ENCODE measurements at regions not wholly inside any gene's neighbourhood (a gene's known extent, or its start where the extent isn't known, plus 50 kb on each side); places are given as distances from the start of the nearest gene placed in this dataset.

- H3K36me3 ChIP-seq (ENCODE audit: control insufficient read depth in 2 of 3, insufficient read depth in 3 of 3, low read length in 3 of 3) = no peaks in the 10 kb centered on the region
- H3K4me1 ChIP-seq (ENCODE audit: control insufficient read depth in 2 of 3, insufficient read depth in 2 of 3, low read depth in 1 of 3, low read length in 3 of 3) = no peaks in the 10 kb centered on the region
- no peaks in the 10 kb centered on the region for H3K9me3 ChIP-seq (ENCODE audit: control insufficient read depth in 2 of 3, insufficient read depth in 1 of 3, low read length in 3 of 3)
- TF ChIP-seq CTCF (IDR thresholded peaks at IDR 0.05; ENCODE audit: borderline replicate concordance, extremely low read depth, insufficient read depth) = no peak
- H3K27me3 ChIP-seq (ENCODE audit: control insufficient read depth, insufficient read depth, low read length) = no peaks in the 10 kb centered on the region
- H3K4me3 ChIP-seq (ENCODE audit: low read length in 3 of 3) = no peak overlapping the region
- DNase-seq (peak in 1 of 5 donors; percentile 75), FAIRE-seq (no peak)
- intact Hi-C loops (cut with DNase I) = no loop called here
- no peak overlapping the region for H3K9ac ChIP-seq (ENCODE audit: low read length in 3 of 3)
- H3K27ac ChIP-seq (ENCODE audit: low read depth in 2 of 2, low read length in 2 of 2) = no peak overlapping the region
These were observed 360.8 kb upstream of the MCTP2 start for GRCh38 chr15:93870583-93870982.

- Histone ChIP-seq H3K9ac (ENCODE audit: low read length in 3 of 3) (no peak overlapping the region), H3K4me1 (ENCODE audit: control insufficient read depth in 2 of 3, insufficient read depth in 2 of 3, low read depth in 1 of 3, low read length in 3 of 3) (no peaks in the 10 kb centered on the region), H3K27me3 (ENCODE audit: control insufficient read depth, insufficient read depth, low read length) (no peaks in the 10 kb centered on the region), H3K36me3 (ENCODE audit: control insufficient read depth in 2 of 3, insufficient read depth in 3 of 3, low read length in 3 of 3) (no peaks in the 10 kb centered on the region), H3K4me3 (ENCODE audit: low read length in 3 of 3) (no peak overlapping the region), H3K9me3 (ENCODE audit: control insufficient read depth in 2 of 3, insufficient read depth in 1 of 3, low read length in 3 of 3) (no peaks in the 10 kb centered on the region), H3K27ac (ENCODE audit: low read depth in 2 of 2, low read length in 2 of 2) (no peak overlapping the region)
- FAIRE-seq (no peak), DNase-seq (peak in 1 of 5 donors; percentile 8)
- TF ChIP-seq CTCF (IDR thresholded peaks at IDR 0.05; ENCODE audit: borderline replicate concordance, extremely low read depth, insufficient read depth) = no peak
- intact Hi-C loops (cut with DNase I) = no loop called here
These were observed 364.4 kb upstream of the MCTP2 start for GRCh38 chr15:93866948-93867347.

- intact Hi-C loops (cut with DNase I) = no loop called here
- no peaks in the 10 kb centered on the region for H3K36me3 ChIP-seq (ENCODE audit: control insufficient read depth in 2 of 3, insufficient read depth in 3 of 3, low read length in 3 of 3)
- DNase-seq (peak in 3 of 5 donors; percentile 11 to 75 (median 72)), FAIRE-seq (no peak)
- no peaks in the 10 kb centered on the region for H3K4me1 ChIP-seq (ENCODE audit: control insufficient read depth in 2 of 3, insufficient read depth in 2 of 3, low read depth in 1 of 3, low read length in 3 of 3)
- no peaks in the 10 kb centered on the region for H3K9me3 ChIP-seq (ENCODE audit: control insufficient read depth in 2 of 3, insufficient read depth in 1 of 3, low read length in 3 of 3)
- no peak overlapping the region for H3K27ac ChIP-seq (ENCODE audit: low read depth in 2 of 2, low read length in 2 of 2)
- no peak for TF ChIP-seq CTCF (IDR thresholded peaks at IDR 0.05; ENCODE audit: borderline replicate concordance, extremely low read depth, insufficient read depth)
- no peak overlapping the region for H3K9ac ChIP-seq (ENCODE audit: low read length in 3 of 3)
- H3K27me3 ChIP-seq (ENCODE audit: control insufficient read depth, insufficient read depth, low read length) = no peaks in the 10 kb centered on the region
- no peak overlapping the region for H3K4me3 ChIP-seq (ENCODE audit: low read length in 3 of 3)
These were observed 364.9 kb upstream of the MCTP2 start for GRCh38 chr15:93866476-93866875.

- DNase-seq (peak in 2 of 5 donors; percentile 6 to 46), FAIRE-seq (no peak)
- Histone ChIP-seq H3K27me3 (ENCODE audit: control insufficient read depth, insufficient read depth, low read length) (no peaks in the 10 kb centered on the region), H3K9ac (ENCODE audit: low read length in 3 of 3) (no peak overlapping the region), H3K27ac (ENCODE audit: low read depth in 2 of 2, low read length in 2 of 2) (no peak overlapping the region), H3K9me3 (ENCODE audit: control insufficient read depth in 2 of 3, insufficient read depth in 1 of 3, low read length in 3 of 3) (no peaks in the 10 kb centered on the region), H3K4me3 (ENCODE audit: low read length in 3 of 3) (no peak overlapping the region), H3K36me3 (ENCODE audit: control insufficient read depth in 2 of 3, insufficient read depth in 3 of 3, low read length in 3 of 3) (no peaks in the 10 kb centered on the region), H3K4me1 (ENCODE audit: control insufficient read depth in 2 of 3, insufficient read depth in 2 of 3, low read depth in 1 of 3, low read length in 3 of 3) (no peaks in the 10 kb centered on the region)
- intact Hi-C loops (cut with DNase I) = no loop called here
- no peak for TF ChIP-seq CTCF (IDR thresholded peaks at IDR 0.05; ENCODE audit: borderline replicate concordance, extremely low read depth, insufficient read depth)
These were observed 365.8 kb upstream of the MCTP2 start for GRCh38 chr15:93865586-93865985.

All from kidney (tissue), 13 donors.